ENCODE measurements at regions not wholly inside any gene's neighbourhood (a gene's known extent, or its start where the extent isn't known, plus 50 kb on each side); places are given as distances from the start of the nearest gene placed in this dataset.
A peak's percentile ranks its signal among the peaks of the same experiment; 100 is the strongest.
"Not testable (repeated sequence)": the region's sequence is repeated elsewhere in the genome, so short reads cannot be mapped to it uniquely, and the experiment has no call there.

DNA sequence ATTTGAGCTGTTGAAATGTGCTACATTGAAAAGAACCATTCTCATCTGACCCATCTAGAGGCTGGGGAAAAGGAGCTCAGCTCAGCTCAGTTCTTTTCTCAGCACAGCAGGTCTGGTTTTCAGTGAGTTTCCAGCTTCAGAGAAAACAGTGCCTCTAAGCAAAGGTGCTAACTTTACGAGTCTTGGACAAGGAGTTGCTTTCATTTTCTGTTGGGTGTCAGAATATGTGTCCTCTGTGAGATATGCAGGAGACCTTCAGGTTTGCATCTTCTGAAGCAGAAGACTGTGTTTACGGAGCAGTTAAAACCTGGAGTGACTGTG is 321.3 kb upstream of the USP24 start:
- DNase-seq (ENCODE audit: low read depth) = no peak

GRCh38 chr1:55535724-55536544 is 320.8 kb upstream of the USP24 start:
- DNase-seq (ENCODE audit: low read depth) = no peak

- no peak for DNase-seq (ENCODE audit: low read depth)
Measured at GRCh38 chr1:55534565-55535121, 319.5 kb upstream of the USP24 start.

GRCh38 chr1:55531644-55532043 is 316.5 kb upstream of the USP24 start:
- DNase-seq (ENCODE audit: low read depth) = peak; percentile 29

DNA sequence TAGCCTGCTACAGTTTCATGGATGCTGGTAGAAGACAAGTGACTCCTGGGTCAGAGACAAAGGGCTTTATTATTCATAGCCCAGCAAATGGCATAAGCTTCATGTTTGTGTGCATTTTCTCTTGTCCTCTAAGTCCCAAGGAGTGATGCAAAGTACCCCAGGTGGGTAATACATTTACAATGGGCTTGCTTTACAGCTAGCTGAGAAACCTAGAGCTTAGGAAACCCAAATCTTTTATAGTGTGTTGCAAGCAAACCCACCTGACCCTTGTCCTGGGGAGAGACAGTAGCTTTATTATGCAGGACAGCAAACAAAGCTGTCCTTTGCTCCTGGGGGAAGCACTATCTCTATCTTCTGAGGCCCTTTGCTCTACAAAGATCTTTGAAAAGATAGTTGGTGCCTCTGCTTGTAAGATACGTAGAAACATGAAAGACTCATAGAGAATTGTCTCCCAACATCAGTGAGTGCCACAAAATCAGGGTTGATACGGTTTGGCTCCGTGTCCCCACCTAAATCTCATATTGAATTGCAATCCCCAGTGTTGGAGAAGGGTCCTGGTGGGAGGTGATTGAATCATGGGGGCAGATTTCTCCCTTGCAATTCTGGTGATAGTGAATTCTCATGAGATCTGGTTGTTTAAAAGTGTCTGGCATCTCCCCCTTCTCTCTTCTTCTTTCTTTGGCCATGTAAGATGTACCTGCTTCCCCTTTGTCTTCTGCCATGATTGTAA is 315.8 kb upstream of the USP24 start:
- DNase-seq (ENCODE audit: low read depth) = no peak

DNA sequence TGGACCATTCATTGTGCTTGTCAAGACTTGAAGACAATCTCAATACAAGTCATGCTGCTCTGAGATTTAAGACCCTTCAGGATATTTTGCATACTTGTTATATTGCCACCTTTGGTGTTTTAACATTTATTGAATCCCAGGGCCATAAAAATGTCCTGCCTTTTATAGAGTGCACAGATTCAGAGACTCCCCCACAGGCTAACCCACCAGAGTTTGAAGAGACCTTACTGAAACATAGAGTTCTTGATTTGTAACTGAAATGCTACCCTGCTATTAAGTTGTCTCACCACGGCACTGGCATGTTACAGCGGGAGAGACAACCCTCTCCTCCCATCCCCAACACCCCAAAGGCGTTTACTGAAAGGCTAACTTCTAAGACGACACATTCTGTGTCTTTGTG is 313.9 kb upstream of the USP24 start:
- no peak for DNase-seq (ENCODE audit: low read depth)

DNA sequence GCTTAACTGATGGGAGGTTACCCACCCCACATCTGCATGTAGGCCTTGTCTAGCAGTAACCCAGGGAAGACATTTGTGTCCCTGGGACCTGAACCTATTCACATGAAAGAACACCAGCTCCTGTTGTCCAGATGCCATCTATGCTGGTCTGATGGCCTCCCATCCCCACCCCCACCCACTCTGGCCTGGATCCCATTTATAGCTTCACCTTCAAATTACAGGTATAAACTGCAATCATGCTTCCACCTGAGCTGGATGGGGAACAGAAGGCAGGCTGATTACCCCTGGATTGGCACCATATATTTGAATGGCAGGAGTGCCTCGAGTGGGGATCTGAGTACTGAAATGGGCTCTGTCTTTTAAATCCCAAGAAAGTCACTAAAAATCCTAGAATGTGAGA is 312.7 kb upstream of the USP24 start:
- DNase-seq (ENCODE audit: low read depth) = no peak

DNA sequence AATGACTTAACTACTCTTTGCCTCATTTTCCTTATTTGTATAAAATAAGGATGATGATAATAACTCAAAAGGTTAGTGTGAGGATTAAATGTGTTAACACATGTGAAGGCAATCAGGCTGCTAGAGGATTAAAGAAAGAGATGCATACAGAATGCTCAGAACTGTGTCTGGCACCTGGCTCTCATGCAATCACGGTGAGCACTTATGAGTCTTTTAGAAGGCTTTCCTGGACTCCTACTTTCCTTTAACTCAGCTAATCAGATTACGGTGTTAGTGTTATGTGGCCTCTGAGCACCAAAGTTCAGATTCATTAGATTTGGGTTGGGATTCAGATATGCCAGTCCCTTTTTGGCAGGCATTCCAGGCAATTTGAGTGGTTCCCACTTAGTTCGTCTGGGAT is 311.6 kb upstream of the USP24 start:
- DNase-seq (ENCODE audit: low read depth) = no peak

DNA sequence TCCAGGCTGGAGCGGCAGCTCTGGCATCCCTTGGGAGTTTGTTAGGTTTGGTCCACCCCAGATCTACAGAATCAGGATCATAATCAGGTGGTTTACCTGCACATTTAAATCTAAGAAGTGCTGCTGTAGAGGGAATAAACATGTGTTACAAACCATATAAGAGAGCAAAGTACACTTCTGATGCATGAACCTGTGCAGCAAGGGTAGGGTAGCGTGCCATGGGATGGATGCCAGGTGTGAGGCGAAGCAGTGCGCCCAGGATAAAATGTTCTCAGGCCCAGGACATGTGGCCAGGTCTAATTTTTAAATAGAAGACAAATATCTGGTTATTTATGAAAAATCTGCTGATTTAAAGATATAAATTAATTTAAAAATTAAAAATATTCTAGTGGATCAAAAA is 308.8 kb upstream of the USP24 start:
- DNase-seq (ENCODE audit: low read depth) = no peak

- DNase-seq (ENCODE audit: low read depth) = no peak
Measured at GRCh38 chr1:55522982-55523381, 307.8 kb upstream of the USP24 start.

GRCh38 chr1:55522353-55522903 is 307.3 kb upstream of the USP24 start:
- no peak for DNase-seq (ENCODE audit: low read depth)

GRCh38 chr1:55520861-55521260 is 305.7 kb upstream of the USP24 start:
- no peak for DNase-seq (ENCODE audit: low read depth)

DNA sequence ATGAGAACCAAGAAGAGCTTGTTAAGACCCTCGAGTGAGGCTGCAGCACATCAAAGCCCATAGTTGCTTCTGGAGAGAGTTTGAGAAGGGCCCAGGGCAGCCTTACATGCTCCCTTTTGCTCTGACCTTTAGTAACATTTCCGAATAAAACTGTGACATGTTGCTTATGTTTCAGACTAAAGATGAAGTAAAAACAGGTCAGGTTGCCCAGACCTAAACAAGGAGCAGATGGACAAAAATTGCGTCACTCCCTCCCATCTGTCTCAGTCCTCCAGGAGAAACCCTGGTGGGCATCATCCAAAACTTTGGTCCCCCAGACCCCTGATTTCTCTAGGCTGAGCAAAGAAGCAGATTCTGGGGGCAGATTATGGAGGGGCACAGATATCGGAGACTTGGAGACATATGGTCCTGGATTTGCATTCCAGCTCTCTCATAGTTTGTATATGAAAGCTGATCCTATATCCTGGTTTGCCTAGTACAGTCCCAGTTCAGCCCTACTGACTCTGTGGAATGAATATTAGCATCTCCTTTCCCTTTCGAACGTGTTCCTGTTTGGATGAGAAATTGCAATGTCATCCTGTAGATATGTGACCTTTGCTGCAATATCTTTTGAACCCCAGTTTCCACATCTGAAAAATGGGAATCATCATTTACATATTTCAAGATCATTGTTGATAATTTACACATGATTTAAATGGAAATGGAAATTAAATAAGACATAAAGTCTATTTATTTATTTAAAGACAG is 304.9 kb upstream of the USP24 start:
- peak; percentile 43 for DNase-seq (ENCODE audit: low read depth)

- peak; percentile 55 for DNase-seq (ENCODE audit: low read depth)
Measured at GRCh38 chr1:55519276-55519675, 304.1 kb upstream of the USP24 start.

DNA sequence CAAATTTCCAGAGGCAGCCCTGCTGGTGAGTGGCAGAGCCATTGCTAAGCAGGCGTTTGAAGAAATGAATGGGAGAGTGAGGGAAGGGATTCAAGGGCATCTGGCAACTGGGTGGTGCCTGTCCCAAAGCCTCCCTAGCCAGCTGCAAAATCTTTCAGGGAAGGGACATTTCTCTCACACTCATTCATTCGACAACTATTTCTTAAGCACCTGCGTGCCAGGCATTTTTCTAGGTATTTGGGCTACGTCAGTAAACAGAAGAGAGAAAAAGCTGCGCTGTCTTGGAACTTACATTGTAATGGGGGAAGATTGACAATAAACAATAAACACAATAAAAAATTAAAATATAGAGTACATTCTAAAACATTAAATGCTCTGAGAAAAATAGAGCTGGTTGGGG is 301.9 kb upstream of the USP24 start:
- no peak for DNase-seq (ENCODE audit: low read depth)

DNA sequence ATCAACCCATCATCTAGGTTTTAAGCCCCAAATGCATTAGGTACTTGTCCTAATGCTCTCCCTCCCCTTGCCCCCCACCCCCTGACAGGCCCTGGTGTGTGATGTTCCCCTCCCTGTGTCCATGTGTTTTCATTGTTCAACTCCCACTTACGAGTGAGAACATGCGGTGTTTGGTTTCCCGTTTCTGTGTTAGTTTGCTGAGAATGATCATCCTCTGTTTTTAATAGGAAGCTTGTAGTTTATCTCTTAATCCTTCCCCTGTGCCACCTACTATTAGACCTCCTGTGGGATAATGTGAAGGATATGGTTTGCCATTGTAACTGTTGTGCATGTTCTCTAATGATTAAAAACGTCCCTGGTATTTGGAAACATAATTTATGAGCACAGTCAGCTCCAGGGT is 299.4 kb upstream of the USP24 start:
- not testable (repeated sequence) for DNase-seq (ENCODE audit: low read depth)

DNA sequence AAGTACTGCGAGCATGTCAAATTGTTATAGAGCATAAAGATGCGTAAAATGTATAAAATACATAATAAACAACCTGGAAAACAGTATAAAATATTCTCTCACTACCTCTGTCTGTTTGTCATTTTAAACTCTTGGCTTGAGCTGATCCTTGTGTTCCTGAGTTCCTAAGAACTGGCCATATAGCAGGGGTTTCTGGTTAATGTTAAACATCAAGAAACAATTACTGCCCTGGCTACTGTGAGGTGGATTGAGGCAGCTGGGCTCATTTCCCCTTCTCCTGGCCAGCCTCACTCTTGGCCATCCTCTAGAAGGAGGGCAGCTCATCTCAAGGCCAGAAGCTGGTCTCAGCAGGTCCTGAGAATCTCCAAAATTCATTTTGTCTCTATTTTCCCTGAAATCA is 297.3 kb upstream of the USP24 start:
- DNase-seq (ENCODE audit: low read depth) = no peak

- peak; percentile 5 for DNase-seq (ENCODE audit: low read depth)
Measured at GRCh38 chr1:55507578-55507931, 292.4 kb upstream of the USP24 start.

DNA sequence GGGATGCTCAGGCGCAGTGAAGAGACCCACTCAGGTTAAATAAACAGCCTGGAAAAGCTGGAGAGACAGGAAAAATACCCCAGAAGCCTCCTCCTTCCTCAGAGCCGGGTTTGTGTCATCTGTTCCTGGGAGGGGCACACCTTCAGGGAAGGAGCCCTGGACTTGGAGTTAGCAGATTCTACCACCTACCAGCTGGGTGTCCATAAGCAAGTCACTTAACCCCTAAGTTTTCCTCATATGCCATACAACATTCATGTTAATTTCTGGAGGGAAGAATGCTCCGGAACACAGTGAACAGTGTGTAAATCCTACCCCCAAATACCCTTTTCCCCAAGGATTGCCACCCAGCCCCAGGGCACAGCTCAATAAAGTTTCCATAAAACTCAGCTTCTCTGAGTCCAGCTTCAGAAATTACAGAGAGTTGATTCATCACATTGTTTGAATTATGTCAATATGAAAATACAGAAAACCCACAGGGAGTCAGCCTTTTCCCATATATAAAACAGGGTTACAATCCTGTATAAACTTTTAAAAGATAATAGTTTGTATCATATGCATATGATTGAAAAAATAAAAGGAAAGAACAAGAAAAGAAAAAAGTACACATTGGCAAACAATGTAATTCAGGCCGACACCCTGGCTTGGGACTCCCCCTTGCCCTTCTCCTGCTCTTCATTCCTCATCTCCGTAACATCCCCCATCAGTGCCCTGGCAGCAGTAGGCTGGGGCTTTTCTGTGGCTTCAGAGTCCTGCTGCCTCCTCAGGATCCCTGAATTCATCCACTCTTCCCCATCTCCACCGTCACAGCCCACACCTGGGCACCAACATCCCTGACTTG is 291.8 kb upstream of the USP24 start:
- peak; percentile 86 for DNase-seq (ENCODE audit: low read depth)

- no peak for DNase-seq (ENCODE audit: low read depth)
Measured at GRCh38 chr1:55505326-55505725, 290.2 kb upstream of the USP24 start.

DNA sequence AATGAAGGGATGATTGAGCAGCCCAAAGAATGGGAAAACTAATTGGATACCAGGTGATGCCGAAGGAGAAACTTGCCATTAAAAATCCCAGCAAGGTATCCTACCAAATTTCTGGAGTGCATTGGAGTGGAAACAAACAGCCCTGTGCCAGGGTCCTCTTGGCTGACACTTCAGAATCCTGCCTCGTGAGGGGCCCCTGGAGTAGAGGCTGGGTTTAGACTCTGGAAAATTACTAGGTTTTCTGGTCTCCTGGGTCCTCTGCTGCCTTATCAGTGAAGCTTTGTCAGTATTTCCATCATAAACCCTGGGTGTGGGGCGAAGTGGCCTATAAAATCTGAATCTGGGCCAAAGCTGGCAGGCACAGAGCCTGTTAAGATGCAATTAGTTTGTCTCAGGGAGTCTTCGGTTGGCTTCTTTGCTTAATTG is 289.2 kb upstream of the USP24 start:
- peak; percentile 19 for DNase-seq (ENCODE audit: low read depth)

All from EH (cell line).